HG02759 (cell line): ENCODE measurements at regions not wholly inside any gene's neighbourhood (a gene's known extent, or its start where the extent isn't known, plus 50 kb on each side); places are given as distances from the start of the nearest gene placed in this dataset.

Source experiments
- ATAC-seq: cut with Tn5 transposase; IDR thresholded peaks from one replicate; pipeline ENCODE4 v1.9.1; 2021; ENCODE audit warnings: mild to moderate bottlenecking, moderate library complexity; ENCODE audit not compliant: unreplicated experiment

DNA sequence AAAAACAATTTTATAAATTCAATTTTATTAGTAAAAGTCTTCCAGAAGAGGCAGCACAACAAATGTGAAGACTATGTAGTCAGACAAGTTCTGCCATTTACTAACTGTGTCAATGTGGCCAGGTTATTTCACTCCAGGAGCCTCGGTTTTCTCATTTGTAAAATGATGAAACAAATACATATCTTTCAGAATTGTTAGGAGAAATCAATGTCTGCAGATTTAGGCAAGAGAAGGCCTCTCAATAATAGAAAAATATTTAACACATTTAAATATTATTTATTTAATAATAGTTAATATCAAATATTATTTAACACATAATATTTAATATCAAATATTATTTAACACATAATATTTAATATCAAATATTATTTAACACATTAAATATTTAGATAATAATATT, 75.6 kb upstream of the PTGFR start:
- ATAC-seq: no peak

DNA sequence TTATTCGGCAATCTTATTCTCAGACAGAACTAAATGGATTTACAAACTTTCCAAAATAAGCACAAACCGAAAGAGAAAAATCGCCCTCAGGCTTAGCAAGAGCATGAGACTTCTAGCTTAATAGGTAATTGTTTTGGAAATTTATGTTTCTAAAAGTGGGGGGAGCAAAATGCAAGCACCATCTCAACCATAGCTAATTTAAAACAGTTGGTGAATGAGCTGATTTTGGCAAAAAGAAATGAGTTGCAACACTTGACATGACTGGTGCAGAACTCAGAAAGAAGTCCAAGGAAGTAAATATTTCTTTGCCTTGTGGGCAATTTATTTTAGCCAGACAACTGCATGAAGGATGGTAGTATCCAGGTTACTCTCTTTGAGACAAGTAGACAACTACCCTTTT, 71.5 kb upstream of the PTGFR start:
- ATAC-seq: no peak

DNA sequence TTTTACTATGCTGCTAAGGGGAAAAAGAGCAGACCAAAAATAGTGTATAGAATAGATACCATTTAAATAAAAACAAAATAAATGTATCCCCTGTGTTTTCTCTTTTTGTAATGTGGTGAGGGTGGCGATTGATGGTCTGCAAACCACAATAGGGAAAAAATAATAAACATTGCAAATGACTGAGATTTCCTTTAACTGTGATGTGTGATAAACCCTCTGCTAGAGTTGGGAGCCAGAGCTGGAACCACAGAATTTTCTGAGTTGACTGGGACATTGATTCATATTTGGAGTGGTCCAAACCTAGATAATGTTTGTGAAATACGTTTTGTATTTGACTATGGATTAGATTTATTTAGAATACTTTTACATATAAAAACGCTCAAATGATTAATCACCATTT, 70.6 kb upstream of the PTGFR start:
- no peak for ATAC-seq

DNA sequence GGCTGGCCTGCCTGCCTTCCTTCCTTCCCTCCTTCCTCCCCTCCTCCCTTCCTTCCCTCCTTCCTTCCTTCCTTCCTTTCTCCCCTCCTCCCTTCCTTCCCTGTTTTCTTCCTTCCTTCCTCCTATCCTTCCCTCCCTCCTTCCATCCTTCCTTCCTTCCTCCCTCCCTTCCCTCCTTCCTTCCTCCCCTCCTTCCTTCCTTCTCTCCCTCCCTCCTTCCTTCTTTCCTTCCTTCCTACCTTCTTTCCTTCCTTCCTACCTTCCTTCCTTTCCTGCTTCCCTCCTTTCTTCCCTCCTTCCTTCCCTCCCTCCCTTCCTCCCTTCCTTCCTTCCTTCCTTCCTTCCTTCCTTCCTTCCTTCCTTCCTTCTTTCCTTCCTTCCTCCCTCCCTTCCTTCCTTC, 70.1 kb upstream of the PTGFR start:
- no peak for ATAC-seq

DNA sequence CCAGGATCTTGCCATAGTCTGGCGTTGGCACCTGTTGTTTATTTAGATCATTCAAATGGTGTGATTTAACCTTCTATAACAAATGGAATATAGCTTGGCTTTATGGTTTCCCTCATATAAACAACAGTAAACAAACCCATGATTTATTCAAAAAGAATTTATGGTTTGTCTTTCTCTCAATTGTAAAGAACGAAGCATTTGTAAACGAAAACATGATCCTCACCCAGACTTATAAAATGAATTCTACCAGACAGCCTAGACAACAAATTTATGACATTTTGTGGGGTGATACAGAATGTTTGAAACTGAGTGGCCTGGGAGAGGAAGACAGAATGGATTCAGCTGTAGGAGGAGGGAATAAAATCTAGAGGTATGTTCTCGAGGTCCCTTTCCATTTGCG, 66.1 kb upstream of the PTGFR start:
- ATAC-seq: no peak

DNA sequence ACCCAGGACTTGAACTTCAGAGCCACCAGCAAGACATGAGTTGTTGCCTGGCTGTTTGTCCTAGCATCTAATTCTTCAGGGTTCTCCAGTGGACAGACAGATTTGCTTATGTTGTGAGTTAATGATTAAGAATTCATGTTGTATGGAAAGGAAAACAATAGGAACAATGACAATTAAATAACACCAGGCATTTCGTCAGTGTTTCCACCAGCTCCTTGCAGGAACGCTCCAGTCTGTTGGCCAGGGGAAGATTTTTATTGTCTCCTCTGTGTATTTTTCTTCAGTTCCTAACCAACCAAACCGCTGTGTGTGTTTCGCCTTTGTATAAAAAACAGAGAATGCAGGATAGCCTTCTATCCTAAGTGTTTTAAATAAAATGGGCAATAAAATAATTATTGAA, 64.4 kb upstream of the PTGFR start:
- no peak for ATAC-seq

DNA sequence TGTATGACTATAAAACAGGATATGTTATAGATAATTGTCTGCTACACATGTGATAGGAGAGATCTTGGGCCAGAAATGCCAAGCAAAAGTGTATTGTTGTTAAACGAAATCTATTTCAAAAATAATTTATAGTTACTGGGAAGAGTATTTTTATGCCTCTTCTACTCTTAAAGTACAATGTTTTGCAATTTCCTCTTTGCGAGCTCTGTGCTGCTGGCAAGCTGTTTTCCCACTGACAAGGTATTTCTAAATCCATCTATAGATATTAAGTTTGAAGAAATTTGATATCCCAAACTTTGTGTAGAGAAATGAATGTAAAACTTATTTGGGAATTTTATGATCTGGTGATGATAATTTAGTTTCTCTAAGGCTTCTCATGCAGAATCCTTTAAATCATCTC, 63.3 kb upstream of the PTGFR start:
- ATAC-seq: no peak

DNA sequence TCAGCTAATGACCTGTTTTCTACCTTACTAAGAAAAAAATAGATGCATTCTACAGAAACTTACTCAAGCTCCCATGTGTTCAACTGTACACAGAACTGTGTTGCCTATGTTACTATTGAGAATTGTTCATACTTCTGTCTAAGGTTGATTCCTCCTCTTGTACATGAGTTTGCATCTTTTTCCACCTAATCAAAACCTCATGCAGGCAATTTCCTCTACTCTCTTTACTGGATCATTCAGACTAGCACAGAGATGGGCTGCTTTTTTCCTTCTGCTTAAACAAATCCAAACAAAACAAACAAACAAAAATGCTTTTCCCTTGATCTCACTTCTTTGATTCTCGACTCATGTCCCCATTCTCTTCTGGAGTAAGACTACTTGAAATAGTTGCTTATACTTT, 58.8 kb upstream of the PTGFR start:
- ATAC-seq: no peak

DNA sequence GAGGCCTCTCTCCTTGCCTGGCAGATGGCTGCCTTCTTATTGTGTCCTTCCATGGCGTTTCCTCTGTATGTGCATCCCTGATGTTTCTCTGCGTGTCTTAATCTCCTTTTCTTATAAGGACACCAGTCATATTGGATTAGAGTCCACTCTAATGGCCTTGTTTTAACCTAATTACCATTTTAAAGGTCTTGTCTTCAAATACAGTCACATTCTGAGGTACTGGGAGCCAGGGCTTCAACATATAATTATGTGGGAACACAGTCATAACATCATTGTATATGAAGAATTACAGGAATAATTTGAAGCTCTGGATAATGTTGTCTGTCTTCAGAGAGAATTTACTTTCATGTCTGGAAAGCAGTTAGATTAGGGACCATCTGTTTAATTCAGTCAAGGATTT, 56.4 kb upstream of the PTGFR start:
- no peak for ATAC-seq

DNA sequence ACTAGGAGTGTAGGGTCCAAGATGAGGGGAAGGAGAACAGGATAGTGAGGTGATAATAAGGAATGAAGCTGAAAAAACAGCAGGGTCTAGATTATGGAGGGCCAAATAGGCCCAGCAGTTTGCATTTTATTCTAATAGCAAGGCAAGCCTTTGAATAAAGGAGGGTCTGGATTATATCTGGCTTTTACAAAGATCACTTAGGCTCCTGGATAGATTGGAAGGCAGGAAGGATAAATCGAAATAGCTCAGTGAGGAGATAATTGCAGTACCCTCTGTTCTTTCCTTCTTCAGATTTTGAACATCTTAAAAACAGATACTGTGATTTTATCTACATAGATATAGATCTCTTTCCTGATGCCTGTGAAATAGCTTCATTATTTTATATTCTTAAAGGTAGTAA, 53.8 kb upstream of the PTGFR start:
- ATAC-seq: no peak

DNA sequence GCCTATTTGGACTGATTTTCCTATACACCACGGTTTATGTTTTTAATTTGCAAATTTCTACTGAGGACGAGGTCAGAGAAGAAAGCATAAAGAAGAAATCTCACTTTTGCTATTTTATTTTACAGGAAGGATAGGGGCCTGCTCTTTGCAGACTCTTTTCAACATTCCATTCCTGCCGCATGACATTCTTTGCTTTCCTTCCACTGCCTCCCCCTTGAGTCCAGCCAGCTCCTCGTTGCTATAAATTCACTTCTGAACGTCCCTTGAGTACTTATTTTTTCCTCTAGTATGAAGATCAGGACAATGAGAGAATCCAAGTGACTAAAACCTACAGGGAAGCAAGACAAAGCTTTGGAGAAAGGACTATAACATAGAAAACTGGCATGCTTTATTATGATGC, 53.4 kb upstream of the PTGFR start:
- ATAC-seq: no peak

DNA sequence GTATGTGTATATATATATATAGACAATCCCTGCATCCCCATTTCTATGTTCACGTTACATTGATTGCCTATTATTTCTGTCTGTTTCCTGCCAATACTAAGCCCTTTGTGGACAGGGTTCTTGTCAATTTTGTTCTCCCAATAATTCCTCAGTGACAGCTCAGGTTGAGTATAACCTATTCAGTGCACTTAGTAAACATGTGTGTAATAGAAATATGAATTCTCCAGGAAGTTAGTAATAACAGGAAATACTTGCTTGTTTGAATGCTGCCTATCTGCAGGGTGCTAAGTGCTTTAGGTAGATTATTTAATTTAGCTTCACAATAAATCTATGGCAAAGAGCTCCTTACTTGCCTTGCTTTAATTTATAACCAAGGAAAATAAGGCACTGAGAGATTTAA, 52.8 kb upstream of the PTGFR start:
- no peak for ATAC-seq

DNA sequence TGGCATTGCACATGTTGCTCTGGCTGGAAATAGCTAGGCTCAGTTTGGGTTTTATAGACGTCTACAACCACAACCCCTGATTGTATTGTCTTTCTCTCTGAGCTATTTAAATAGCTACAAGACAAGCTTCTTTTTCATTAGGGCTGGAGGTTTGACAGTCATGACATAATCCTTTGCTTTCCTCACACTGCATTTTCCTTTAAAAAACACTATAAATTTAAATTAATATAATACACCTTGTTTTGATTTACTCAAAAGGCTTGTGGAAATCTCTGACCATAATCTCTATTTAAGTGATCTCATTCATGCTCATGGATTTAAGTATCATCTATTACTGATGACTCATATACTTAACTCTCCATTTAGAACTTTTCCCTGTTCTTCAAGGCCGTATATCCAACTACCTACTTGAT, 50.4 kb upstream of the PTGFR start:
- no peak for ATAC-seq
